ENCODE measurements at regions not wholly inside any gene's neighbourhood (a gene's known extent, or its start where the extent isn't known, plus 50 kb on each side); places are given as distances from the start of the nearest gene placed in this dataset.
"Not testable (repeated sequence)": the region's sequence is repeated elsewhere in the genome, so short reads cannot be mapped to it uniquely, and the experiment has no call there.

- no peak for DNase-seq (ENCODE audit: low read depth)
Observed at GRCh38 chr18:60209042-60209441, 163.5 kb downstream of the MC4R start.

- DNase-seq (ENCODE audit: low read depth): no peak
Observed at GRCh38 chr18:60202708-60203107, 169.9 kb downstream of the MC4R start.

DNA sequence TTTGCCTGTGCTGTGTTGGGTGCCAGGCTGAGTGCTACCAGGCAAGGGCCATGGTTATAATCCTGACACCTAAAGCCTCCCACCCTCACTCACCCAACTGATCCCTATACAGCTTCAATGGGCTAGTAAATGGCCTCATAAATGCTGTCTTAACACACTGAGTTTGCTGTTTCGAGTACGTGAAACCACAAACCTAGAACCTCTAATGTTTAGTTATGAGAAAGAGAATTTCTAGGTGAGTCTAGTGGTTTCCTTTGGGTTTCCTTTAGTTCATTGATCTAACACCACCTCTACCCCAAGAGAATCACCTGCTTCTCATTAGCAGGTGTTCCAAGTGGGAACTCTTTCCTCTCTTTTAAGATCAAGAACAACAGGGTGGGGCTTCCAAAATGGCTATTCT, 172.0 kb downstream of the MC4R start:
- no peak for DNase-seq (ENCODE audit: low read depth)

- DNase-seq (ENCODE audit: low read depth): no peak
Observed at GRCh38 chr18:60199505-60199904, 173.1 kb downstream of the MC4R start.

DNA sequence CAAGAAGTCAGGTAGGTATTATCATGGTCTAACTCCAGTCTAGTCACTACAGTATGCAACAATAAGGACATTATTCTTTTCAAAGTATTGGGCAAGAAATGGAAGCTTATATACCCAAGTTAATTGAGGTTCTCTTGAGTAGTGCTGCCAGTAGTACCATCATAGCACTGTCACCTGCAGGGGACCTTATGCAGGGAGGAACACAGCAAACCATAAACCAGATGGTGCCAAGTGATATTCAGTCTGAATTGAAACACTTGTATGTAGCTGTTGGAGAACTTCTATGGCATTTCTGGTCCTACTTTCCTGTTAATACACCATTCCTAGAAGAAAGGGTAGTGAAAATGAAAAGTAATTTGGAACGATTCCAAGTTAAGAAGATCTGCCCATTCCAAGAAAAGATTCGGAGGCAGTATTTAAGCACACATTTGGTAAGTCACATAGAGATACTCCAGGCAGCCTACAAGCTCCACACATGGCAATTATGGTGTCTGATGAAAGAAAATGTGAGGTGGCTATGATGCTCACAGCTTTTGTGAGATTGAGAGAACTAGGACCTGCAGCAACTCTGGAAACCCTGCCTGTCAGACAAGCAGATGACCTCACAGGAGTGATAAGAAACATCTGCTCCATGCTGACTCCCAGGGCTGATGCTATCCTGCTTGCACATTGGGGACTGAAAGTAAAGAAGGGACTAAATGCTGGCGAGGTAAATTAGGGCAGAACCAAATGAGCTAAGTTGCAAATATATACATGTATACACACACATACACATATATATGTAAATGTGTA, 174.7 kb downstream of the MC4R start:
- DNase-seq (ENCODE audit: low read depth): no peak

DNA sequence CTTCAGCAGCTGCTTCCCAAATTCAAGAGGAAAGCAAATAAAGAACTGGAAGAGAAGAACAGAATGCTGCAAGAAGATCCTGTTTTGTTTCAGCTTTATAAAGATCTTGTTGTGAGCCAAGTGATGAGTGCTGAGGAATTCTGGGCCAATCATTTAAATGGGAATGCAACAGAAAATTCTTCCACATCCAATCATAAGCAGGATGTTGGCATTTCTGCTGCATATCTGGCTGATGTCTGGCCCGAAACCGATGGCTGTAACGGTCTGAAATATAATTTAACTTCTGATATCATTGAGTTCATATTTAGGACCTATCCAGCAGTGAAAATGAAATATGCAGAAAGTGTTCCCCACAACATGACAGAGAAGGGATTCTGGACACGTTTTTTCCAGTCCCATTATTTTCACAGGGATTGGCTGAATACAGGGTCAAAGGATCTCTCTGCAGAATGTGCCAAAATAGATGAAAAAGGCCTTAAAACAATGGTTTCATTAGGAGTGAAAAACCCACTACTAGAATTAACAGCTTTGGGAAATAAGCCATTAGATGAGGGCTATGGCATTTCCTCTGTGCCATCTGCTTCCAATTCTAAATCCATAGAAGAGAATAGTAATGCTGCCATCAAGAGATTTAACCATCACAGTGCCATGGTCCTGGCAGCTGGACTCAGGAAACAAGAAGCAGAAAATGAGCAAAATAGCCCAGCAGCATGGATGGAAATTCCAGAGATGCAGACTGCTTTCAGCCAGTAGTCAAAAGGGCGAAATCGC, 175.6 kb downstream of the MC4R start:
- no peak for DNase-seq (ENCODE audit: low read depth)

GRCh38 chr18:60193780-60194179, 178.8 kb downstream of the MC4R start:
- DNase-seq (ENCODE audit: low read depth): no peak

GRCh38 chr18:60191926-60192325, 180.6 kb downstream of the MC4R start:
- DNase-seq (ENCODE audit: low read depth): no peak

- no peak for DNase-seq (ENCODE audit: low read depth)
Observed at GRCh38 chr18:60189856-60190255, 182.7 kb downstream of the MC4R start.

- no peak for DNase-seq (ENCODE audit: low read depth)
Observed at GRCh38 chr18:60188958-60189357, 183.6 kb downstream of the MC4R start.

DNA sequence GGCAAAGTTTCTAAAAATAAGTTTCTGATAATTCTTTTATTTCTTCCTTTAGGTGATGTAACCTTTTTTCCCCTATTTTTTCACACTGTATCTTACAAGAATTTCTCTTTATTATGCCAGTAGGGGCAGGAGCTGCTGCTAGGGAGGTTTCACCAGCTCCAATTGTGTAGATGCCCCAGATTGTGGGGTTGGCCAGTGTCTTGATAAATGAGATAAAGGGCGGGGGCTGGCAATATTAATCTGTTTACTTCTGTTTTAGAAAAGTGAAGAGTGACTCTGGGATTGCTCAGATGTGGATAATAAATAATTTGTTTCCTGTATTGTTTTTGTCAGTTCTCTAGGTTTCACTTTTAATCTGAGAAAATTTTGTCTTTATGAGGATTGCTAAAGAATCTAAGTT, 190.4 kb downstream of the MC4R start:
- no peak for DNase-seq (ENCODE audit: low read depth)

GRCh38 chr18:60180671-60181070, 191.9 kb downstream of the MC4R start:
- DNase-seq (ENCODE audit: low read depth): no peak

GRCh38 chr18:60178224-60178623, 194.4 kb downstream of the MC4R start:
- not testable (repeated sequence) for DNase-seq (ENCODE audit: low read depth)

GRCh38 chr18:60176259-60176658, 196.3 kb downstream of the MC4R start:
- no peak for DNase-seq (ENCODE audit: low read depth)

- no peak for DNase-seq (ENCODE audit: low read depth)
Observed at GRCh38 chr18:60174832-60175231, 197.7 kb downstream of the MC4R start.

DNA sequence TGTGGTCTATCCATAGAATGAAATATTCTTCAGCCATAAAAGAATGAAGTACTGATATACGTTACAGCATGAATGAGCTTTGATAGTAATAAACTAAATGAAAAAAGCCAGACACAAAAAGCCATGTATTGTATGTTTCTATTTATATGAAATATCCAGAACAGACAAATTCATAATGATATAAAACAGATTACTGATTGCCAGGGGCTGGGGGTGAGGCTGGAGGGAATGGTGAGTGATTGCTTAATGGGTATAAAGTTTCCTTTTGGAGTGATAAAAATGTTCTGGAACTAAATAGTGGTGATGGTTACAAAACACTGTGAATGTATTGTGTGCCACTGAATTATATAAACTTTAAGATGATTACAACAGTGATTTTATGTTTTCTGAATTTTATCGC, 200.5 kb downstream of the MC4R start:
- DNase-seq (ENCODE audit: low read depth): no peak

DNA sequence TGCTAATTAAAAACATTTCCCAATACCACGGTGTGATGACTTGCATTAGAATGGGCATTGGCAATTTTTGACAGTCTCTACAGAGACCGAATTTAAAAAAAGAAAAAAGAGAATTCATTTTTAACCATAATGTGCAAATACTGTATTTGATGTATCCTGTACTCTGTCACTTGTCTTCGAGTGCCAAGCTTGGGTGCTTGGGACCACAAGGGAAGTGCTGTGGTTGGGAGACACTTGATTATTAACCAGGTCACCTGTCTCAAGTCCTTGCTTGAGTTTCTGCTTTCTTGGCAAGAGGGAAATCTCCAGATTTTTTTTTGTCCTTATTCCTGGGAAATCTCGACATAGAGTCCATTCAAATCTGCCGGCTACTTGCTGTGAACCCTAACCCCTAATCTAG, 209.0 kb downstream of the MC4R start:
- DNase-seq (ENCODE audit: low read depth): no peak

DNA sequence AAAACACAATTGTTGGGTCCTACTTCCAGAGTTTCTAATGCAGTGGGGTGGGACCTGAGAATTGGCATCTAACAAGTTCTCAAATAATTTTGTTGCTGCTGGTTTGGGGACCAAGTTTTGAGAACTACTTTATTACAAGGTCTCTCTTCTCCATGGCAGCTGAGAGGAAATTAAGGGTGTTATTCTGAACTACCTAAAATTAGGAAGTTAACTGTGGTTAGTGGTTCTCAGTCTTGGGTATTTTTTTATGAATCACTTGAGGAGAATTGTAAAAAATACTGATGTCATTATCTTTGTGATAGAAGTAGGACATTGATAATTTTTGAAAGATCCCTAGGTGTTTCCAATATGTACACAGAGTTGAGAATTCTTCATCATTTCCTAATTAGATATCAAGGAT, 210.2 kb downstream of the MC4R start:
- no peak for DNase-seq (ENCODE audit: low read depth)

GRCh38 chr18:60157810-60158209, 214.8 kb downstream of the MC4R start:
- DNase-seq (ENCODE audit: low read depth): no peak

DNA sequence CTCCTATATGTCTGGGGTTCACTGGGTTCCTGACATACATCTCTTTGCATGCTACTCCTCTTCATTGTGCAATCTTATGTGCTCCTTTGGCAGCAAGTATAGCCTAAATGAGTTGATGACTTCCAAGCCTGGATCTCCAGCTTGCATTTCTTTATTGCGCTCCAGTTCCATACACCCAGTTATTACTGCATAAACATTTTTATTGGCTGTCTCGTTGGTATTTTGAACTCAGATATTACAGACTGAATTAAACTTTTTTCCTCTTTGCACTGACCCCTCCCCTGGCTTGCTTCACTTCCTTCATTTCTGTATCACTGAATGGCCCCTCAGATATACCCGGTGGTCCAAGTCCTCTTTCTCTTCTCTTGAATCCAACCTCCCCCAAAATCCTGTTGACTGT, 219.2 kb downstream of the MC4R start:
- DNase-seq (ENCODE audit: low read depth): no peak

DNA sequence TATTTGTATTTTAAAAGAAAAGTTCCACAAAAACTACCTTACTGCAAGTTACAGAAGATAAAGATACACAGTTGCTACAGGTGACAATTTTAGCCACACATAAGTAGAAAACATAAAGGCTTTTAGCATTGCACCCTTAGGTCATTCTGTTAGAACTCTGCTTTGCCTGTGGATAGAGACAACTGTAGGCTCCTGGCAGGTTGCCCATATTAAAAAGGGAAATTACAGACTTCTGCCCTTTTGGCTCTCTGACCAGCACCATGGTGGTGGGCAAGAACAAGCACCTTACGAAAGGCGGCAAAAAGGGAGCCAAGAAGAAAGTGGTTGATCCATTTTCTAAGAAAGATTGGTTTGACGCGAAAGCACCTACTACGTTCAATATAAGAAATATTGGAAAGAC, 223.3 kb downstream of the MC4R start:
- DNase-seq (ENCODE audit: low read depth): no peak

DNA sequence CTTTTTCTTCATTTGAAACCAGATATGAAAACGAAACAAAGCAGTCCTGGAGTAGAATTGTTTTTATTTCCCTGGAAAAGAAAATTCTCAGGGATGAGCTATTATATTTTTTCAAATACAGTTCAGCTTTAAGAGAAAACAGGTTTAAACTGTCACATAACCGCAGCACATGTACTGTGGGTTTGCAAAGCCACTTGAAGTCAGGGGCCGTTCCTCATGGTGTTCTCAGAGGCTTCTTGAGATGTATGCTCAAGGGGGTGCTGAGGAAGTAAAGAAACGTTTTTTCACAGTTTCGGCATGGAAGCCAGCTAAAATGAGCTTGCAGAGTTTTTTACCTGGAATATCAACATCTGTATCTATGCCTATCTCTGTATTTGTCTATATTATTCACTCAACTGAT, 225.3 kb downstream of the MC4R start:
- peak; percentile 13 for DNase-seq (ENCODE audit: low read depth)

Data from myocyte (in vitro differentiated cells).